ENCODE measurements at regions not wholly inside any gene's neighbourhood (a gene's known extent, or its start where the extent isn't known, plus 50 kb on each side); places are given as distances from the start of the nearest gene placed in this dataset.
"Not testable (repeated sequence)": the region's sequence is repeated elsewhere in the genome, so short reads cannot be mapped to it uniquely, and the experiment has no call there.

GRCh38 chr22:49694462-49695260 is 133.0 kb downstream of the BRD1 start:
- DNase-seq = no peak

- DNase-seq = no peak
Observed at GRCh38 chr22:49693848-49694247, 133.8 kb downstream of the BRD1 start.

- no peak for DNase-seq
Observed at GRCh38 chr22:49693416-49693815, 134.3 kb downstream of the BRD1 start.

GRCh38 chr22:49692499-49693225 is 135.0 kb downstream of the BRD1 start:
- DNase-seq = no peak

GRCh38 chr22:49691256-49691655 is 136.4 kb downstream of the BRD1 start:
- no peak for DNase-seq

- DNase-seq = no peak
Observed at GRCh38 chr22:49690454-49690853, 137.2 kb downstream of the BRD1 start.

GRCh38 chr22:49689858-49690257 is 137.8 kb downstream of the BRD1 start:
- DNase-seq = no peak

- DNase-seq = no peak
Observed at GRCh38 chr22:49689255-49689770, 138.4 kb downstream of the BRD1 start.

GRCh38 chr22:49688516-49689254 is 139.0 kb downstream of the BRD1 start:
- DNase-seq = no peak

- DNase-seq = no peak
Observed at GRCh38 chr22:49687786-49688515, 139.7 kb downstream of the BRD1 start.

GRCh38 chr22:49687333-49687732 is 140.3 kb downstream of the BRD1 start:
- no peak for DNase-seq

GRCh38 chr22:49686495-49687219 is 141.0 kb downstream of the BRD1 start:
- no peak for DNase-seq

- no peak for DNase-seq
Observed at GRCh38 chr22:49685686-49686085, 142.0 kb downstream of the BRD1 start.

- DNase-seq = no peak
Observed at GRCh38 chr22:49685116-49685515, 142.6 kb downstream of the BRD1 start.

- no peak for DNase-seq
Observed at GRCh38 chr22:49683032-49683431, 144.6 kb downstream of the BRD1 start.

GRCh38 chr22:49680819-49681218 is 146.9 kb downstream of the BRD1 start:
- DNase-seq = not testable (repeated sequence)

- DNase-seq = no peak
Observed at GRCh38 chr22:49678842-49679170, 148.9 kb downstream of the BRD1 start.

GRCh38 chr22:49678137-49678841 is 149.4 kb downstream of the BRD1 start:
- no peak for DNase-seq

- no peak for DNase-seq
Observed at GRCh38 chr22:49677495-49677889, 150.2 kb downstream of the BRD1 start.

- no peak for DNase-seq
Observed at GRCh38 chr22:49676783-49677494, 150.7 kb downstream of the BRD1 start.

- DNase-seq = no peak
Observed at GRCh38 chr22:49676230-49676629, 151.4 kb downstream of the BRD1 start.
